Astrocyte of the cerebellum (primary cell): ENCODE measurements at regions not wholly inside any gene's neighbourhood (a gene's known extent, or its start where the extent isn't known, plus 50 kb on each side); places are given as distances from the start of the nearest gene placed in this dataset.

ENCODE experiments used
- DNase-seq: peaks from one replicate; pipeline ENCODE4 v3.0.0-alpha.2; 2011; ENCODE audit warnings: low read depth
- H3K4me3 ChIP-seq: 2 replicates; pipeline ENCODE4 v1.5.1; 2011; ENCODE audit warnings: mild to moderate bottlenecking, low read depth, low read length, moderate library complexity
- in situ Hi-C: cut with HindIII; loops from 2 replicates; pipeline ENCODE4 v1.10.0; 2017; ENCODE audit warnings: low sequenced_read_pairs
- TF ChIP-seq, protein P1 (sequence below): IDR thresholded peaks from 2 replicates; pipeline ENCODE4 v1.5.1; 2012; ENCODE audit warnings: low read length, low read depth, moderate library complexity, mild to moderate bottlenecking; ENCODE audit errors: missing control alignments

DNA sequence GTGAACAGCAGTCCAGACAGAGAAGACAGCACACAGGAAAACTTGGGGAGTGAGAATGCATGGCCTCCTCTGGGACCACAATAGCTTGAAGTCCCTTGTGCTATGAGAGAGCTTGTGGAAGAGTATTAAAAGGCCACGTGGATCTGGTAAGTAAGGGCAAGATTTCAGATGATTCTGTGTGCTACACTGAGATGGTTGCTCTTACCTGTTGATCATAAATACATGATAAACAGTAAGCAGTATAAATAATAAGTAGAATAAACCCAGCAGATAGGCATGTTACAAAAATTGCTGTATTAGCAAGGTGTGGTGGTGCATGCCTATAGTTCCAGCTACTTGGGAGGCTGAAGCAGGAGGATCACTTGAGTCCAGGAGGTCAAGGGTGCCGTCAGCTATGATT is 150.4 kb upstream of the ZC3H11B start:
- H3K4me3 ChIP-seq = no peak overlapping the region
- in situ Hi-C loops = no loop called here
- TF ChIP-seq, protein P1, sequence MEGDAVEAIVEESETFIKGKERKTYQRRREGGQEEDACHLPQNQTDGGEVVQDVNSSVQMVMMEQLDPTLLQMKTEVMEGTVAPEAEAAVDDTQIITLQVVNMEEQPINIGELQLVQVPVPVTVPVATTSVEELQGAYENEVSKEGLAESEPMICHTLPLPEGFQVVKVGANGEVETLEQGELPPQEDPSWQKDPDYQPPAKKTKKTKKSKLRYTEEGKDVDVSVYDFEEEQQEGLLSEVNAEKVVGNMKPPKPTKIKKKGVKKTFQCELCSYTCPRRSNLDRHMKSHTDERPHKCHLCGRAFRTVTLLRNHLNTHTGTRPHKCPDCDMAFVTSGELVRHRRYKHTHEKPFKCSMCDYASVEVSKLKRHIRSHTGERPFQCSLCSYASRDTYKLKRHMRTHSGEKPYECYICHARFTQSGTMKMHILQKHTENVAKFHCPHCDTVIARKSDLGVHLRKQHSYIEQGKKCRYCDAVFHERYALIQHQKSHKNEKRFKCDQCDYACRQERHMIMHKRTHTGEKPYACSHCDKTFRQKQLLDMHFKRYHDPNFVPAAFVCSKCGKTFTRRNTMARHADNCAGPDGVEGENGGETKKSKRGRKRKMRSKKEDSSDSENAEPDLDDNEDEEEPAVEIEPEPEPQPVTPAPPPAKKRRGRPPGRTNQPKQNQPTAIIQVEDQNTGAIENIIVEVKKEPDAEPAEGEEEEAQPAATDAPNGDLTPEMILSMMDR = no peak
- DNase-seq = no peak

GRCh38 chr1:219761208-219761860 is 148.4 kb upstream of the ZC3H11B start:
- in situ Hi-C loops = no loop called here
- TF ChIP-seq, protein P1 = no peak
- no peak for DNase-seq
- H3K4me3 ChIP-seq = no peak overlapping the region

DNA sequence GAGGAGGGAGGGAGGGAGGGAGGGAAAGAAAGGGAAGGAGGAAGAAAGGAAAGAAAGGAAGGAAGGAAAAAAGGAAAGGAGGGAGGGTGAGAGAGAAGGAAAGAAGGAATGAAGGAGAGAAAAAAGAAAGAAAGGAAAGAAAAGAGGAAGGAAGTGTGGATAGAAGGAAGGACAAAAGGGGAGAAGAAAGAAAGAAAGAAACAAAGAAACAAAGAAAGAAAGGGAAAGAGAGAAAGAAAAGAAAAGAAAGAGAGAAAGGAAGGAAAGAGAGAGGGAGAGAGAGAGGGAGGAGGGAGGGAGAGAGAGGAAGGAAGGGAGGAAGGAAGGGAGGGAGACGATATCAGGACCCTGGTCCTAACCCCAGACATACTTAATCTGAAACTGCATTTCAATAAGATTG is 146.2 kb upstream of the ZC3H11B start:
- TF ChIP-seq, protein P1 = no peak
- no peak overlapping the region for H3K4me3 ChIP-seq
- no peak for DNase-seq
- in situ Hi-C loops = loop anchor here (5.0 kb wide), 1 partner anchor 97 kb away; no protein-coding TSS in a partner anchor

DNA sequence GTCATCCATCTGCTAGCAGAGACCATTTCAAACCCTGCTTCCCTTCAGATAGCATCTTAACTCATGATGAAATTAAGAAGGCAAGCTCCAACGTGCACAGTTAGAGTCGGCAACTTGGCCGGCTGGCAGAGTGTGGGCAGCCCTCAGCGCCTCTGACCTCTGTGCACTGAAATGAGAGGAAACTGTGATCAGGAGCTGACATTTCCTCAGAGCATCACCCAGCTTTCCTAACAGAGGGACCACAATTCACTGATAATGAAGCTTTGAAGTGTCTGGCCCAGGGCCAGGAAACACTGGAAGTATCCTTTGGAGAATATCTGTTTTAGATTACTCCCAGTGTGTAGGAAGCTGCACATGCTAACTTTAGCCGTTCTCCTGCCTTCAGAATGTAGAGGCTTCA is 145.0 kb upstream of the ZC3H11B start:
- no peak for DNase-seq
- TF ChIP-seq, protein P1 = no peak
- in situ Hi-C loops = loop anchor here (5.0 kb wide), 1 partner anchor 96 kb away; no protein-coding TSS in a partner anchor
- H3K4me3 ChIP-seq = no peak overlapping the region

DNA sequence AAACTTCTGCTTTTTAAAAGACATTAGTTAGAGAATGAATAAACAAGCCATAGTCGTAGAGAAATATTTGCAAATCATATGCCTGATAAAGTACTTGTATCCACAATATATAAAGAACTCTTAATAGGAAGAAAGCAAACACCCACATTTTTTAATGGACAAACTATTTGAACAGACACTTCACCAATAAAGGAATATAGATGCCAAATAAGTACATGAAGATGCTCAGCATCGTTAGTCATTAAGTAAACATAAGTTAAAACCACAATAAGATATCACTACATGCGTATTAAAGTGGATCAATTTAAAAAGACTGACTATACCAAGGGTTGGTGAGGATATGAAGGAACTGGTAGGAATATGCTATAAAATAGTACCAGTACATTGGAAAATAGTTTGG is 142.3 kb upstream of the ZC3H11B start:
- no peak for DNase-seq
- in situ Hi-C loops = loop anchor here (5.0 kb wide), 1 partner anchor 93 kb away; no protein-coding TSS in a partner anchor
- TF ChIP-seq, protein P1 = no peak
- H3K4me3 ChIP-seq = no peak overlapping the region

DNA sequence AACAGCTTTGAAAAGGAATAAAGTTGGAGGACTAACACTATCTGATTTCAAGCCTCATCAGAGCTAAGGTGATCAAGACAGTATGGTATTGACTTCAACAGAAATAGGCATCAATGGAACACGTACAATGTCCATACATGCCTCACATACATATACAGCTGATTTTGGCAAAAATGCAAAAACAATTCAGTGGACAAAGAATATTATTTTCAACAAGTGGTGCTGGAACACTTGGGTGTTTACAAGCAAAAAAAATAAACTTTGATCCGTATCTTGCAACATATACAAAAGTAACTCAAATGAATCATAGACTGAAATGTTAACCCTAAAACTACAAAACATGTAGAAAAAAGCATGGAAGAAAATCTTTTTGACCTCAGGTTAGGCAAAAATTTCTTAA is 141.9 kb upstream of the ZC3H11B start:
- TF ChIP-seq, protein P1 = no peak
- in situ Hi-C loops = loop anchor here (5.0 kb wide), 1 partner anchor 92 kb away; no protein-coding TSS in a partner anchor
- no peak overlapping the region for H3K4me3 ChIP-seq
- DNase-seq = no peak
